ENCODE measurements at regions not wholly inside any gene's neighbourhood (a gene's known extent, or its start where the extent isn't known, plus 50 kb on each side); places are given as distances from the start of the nearest gene placed in this dataset.
"Not testable (repeated sequence)": the region's sequence is repeated elsewhere in the genome, so short reads cannot be mapped to it uniquely, and the experiment has no call there.

DNA sequence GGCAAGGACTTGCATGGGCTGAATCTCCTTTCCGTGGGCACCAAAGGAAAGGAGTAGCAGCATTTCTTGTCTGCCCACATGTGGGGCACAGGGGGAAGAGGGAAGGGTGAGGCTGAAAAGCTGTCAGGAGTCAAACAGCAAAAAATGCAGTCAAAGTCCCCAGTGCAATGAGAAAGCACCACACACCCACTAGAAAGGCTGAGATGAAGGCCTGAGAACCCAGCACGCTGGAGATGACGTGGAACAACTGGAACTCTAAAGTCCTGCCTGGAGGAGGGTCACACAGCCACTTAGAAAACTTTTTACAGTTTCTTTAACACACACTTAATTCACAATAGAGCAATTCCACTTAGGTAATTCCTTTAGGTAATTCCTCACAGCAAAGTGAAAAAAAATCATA, 94.6 kb upstream of the IGFBPL1 start:
- DNase-seq = peak; percentile 8

DNA sequence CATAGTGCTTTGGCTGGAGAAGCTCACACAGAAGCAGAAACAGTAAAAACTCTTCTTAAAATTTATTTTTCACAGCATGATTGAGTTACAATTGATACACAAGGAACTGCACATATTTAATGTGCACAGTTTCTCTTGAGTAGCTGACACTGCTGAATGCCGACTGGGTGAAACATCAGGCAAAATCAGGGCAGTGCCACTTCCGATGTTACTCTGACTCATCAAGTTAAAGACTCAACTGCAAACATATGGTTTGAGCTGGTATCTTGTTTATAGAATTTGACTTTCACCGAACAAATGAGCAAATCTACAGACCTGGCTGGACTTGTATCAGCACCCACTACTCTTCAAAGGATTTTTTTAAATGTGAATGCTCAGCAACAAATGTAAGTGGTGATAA, 92.0 kb upstream of the IGFBPL1 start:
- DNase-seq = peak; percentile 73

DNA sequence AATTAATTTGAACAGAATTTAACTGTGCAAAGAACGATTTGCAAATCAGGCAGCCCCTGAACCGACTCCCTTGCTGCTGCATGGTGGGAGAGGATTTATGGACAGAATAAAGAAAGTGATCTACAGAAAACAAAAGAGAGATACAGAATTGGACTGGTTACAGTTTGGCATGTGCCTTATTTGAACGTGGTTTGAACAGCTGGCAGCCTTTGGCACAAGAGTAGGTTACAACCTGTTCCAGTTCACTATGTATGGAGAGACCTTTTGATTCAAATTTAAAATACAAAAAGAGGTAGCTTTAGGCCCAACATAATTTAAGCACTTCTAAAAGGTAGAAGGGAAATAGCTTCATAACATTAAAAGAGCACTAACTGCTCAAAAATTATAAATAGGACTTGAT, 90.8 kb upstream of the IGFBPL1 start:
- DNase-seq = not testable (repeated sequence)

DNA sequence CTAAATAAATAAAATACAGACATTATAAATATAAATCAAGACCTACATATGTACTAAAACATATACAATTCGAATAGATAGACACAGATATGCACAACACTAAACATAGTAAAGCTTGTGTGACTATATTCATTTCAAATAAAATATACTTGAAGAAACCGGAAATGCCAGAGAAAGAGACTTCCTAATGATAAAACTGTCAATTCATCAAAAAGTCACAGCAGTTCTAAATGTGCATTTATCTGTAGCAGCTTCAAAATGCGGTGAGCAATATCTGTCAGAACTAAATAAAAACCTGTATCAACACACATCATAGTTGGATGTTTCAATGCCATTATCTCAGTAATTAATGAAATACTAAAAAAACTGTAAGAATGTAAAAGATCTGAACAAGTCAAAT, 86.1 kb upstream of the IGFBPL1 start:
- DNase-seq = not testable (repeated sequence)

DNA sequence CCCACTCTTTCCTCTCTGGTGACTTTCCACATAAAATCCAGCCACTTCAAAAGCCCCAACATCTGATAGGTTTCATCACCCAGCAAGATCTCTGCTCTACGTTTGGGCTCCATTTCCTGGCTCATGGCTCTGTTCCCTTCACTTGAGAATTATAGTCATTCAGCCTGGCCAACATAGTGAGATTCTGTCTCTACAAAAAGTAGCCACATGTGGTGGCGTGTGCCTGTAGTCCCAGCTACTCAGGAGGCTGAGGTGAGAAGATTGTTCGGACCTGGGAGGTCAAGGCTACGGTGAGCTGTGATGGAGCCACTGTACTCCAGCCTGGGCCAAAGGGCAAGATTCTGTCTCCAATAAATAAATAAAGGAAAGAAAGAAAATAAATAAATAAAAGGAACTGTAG, 83.3 kb upstream of the IGFBPL1 start:
- no peak for DNase-seq

DNA sequence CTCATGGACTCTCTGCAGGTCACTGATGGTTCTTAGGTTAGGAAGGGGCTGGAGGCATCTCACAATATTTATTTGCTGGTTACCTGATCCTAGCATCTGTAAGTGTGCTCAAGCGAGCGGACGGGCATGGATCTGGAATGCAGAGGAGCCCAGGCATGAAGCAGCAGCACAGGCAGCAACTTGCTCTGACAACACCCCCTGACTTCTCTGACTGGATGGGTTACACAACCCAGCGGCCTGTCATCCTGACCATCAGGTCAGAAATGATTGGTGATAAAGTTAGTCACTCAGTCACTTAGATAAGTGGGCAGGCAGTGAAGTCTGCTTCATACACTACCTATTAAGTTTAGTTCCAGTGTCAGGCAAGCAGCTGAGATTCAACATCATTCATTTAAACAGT, 75.9 kb upstream of the IGFBPL1 start:
- DNase-seq = not testable (repeated sequence)

DNA sequence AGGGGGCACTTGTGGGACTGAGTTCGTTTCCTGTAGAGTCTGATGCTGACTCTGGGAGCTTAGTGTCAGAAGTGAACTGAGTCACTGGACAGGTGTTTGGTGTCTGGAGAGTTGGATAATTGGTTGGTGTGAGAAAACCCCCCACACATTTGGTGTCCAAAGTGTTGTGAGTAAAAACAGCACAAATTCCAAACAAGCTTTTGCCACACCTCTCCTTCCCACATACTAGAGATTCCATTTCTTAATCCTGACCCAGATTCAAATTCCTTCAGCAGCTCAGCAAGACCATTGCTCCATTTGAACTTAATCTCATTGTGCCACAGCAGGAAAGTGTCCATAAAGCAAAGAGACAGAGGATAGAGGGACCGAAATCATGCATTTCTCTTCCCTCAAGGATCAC, 74.3 kb upstream of the IGFBPL1 start:
- not testable (repeated sequence) for DNase-seq

DNA sequence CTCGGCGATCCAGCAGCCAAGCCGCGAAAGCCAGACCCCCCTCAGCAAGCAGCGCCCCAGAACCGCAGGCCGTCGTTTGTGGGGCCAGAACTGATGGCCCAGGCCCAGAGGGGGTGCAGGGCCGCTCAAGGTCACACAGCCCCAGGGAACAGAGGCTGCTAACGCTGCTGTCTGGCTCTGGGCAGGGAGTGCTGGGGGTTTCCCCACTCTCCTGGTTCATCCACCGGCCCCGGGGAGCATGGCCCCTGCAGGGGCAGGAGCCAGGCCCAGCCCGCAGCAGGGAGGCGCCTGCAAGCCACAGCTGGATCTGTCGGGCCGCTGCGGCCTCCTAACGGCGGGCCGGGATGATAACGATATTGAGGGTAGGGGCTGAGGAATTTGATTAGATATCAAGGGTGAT, 64.8 kb upstream of the IGFBPL1 start:
- no peak for DNase-seq

DNA sequence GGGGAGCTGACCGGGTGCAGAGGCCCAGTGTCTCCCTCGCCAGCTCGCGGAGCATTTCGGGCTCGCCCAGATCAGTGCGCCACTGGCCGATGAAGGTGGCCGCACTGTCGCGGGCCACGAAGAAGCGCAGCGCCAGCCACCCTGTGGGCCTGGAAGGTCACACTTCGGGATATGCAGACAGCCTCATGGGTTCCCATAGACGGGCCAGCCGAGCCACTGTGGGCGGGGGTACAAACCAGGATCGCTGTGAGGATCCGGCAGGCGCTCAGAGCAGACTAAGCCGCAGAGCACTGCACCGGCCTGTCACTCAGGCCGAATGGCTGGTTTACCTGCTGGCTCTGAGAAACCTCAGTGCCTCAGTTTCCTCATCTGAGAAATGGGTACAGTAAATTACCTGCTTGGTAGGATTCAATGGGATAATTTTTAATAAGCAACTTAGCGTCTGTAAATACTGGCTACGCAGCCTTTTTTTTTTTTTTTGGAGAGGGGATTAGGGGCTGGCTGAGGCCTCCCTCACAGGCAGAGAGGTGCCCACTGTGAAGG, 64.0 kb upstream of the IGFBPL1 start:
- no peak for DNase-seq

DNA sequence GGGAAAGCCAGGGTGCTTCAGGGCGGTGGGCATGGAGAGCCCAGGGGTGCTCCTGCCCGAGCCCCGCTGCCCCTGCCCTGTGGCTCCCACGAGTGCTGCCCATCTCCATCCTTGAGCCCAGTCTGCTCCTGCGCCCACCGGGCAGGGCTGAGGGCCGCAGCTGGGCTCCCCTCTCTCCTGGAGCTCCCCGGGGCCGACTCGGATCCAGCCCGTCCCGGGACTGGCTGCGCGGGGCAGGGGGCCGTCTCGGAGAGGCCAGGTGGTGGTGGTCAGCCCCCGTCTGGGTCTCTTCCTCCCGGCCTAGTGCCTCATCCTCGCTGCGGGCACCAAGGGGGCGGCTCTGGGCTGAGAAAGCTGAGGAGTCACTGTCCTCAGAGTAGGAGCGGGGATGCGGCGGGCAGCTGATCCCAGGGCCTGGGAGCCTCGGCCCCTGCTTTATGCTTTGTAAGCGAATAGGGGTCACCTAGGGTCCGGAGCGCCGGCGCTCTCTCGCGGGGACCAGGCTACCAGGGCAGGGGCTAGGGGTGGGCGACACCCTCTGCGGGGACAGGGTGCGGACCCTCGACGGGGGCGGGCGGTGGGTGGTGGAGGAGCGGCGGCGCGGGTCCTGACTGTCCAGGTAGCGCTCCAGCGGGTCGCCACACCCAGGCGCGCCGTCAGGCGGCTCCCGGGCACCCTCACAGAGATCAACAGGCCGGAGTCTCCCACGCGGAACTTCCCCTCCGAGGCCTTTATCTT, 63.3 kb upstream of the IGFBPL1 start:
- DNase-seq = not testable (repeated sequence)

DNA sequence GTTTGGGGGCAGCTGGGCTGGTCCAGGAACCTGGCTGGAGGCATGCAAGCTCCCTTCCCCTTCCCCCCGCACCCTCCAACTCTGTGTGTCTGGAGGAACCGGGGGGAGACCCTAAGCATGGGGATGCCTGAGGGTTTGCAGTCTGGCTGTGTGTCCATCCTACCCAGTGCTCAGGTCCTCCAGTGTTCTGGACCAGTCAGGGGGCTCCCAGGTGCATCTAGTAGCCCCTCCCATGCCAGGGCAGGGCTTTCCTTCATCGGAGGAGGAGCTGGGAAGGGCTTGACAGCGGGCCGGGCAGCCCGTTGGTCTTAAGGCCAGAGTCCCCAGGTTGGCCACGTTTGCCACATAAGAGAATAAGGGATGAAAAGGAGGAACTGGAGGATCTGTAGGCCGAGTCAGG, 62.6 kb upstream of the IGFBPL1 start:
- DNase-seq = no peak

DNA sequence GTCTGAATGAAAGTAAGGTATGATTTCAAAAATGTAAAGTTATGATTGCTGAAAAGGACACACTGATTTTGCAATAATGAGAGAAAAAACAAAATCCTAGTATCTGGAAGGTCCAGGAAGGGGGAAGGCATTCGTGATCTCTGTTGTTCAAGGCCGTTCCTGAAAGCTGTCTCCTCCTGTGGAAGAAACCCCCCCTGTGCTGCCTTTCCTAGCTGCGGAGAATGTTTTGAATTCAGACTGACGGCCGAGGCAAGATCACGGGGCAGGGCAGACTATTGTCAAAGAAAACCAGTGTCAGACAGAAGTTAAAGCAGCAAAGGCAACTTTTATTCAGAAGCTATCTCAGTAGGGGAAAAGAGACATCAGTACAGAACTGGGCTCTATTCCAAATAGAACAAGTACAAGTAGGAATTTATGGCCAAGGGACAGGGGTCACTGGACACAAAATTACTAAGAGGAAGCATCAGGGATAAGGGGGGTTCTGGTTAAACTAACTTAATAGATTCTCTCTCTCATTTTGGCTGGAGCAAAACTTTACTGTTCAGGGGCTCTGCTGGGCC, 61.9 kb upstream of the IGFBPL1 start:
- DNase-seq = no peak

DNA sequence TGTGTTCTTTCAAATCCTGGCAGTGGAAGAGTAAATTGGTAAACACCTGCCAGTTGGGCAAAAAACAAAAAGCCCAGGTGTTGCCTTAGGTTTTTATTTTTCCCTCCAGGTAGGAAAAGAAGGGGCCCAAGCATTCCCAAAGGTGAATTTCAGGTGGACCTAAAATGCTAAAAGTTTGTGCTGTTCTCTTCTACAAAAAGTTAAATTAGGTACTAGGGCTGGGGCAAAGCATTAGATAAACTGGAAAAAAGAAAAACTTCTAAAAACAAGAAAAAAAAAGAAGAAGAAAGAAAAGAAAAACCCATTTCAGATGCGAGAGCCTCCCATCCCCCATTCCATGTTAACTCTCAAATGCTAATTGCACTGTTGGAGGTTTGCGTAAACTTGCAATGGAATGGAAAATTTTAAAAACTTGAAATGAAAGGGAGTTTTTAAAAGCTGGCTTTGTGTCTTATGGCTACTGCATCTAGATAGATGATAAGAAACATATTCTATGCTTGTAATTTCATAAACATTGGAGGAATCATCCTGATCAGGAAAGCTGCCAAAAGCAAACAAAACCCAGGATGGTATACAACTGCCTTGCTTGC, 59.9 kb upstream of the IGFBPL1 start:
- DNase-seq = not testable (repeated sequence)

DNA sequence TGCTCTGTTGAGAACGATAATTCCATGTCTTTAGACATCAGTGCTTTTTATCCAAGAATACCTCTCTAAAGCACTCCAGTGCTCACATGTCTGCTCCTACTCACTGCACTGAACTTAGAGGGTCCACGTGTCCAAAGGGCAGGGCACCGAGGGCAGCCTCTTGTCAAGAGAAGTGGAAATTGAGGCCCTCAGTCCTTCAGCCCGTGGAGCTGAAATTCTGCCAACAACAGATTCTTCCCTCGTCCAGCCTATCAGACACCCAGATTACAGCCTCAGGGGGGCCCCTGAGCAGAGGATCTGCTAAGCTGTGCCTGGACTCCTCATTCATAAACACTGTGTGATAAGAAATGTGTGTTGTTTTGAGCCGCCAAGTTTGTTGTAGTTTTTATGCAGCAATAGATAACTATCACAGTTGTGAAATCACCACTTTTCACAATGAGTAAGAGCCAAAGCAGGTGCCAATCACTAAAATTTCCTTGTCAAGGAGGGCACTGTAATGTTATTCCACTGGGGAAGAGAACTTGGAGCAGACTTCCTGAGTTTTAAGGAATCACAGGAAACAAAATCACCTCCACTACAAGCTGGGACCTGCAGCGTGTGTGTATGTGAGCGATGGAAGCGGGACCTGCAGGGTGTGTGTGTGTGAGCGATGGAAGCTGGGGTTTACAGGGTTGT, 58.8 kb upstream of the IGFBPL1 start:
- DNase-seq = no peak

DNA sequence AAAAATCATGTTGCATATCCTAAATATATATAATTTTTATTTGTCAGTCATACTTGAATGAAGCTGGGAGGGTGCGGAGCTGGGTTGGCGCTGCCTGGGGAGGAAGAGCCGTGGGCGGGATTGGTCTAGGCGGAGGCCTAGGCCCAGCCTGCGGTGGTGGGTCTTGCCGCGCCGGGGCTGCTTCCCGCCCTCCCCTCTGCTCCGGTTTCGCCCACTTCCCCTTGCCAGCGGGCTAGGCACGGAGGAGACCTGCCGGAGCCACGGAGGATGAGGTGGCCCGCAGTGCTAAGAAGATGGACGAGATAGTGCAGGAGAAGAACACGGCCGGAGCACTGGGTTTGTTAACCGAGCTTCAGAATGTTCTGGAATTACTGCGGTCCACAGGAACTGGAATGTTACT, 54.0 kb upstream of the IGFBPL1 start:
- no peak for DNase-seq

DNA sequence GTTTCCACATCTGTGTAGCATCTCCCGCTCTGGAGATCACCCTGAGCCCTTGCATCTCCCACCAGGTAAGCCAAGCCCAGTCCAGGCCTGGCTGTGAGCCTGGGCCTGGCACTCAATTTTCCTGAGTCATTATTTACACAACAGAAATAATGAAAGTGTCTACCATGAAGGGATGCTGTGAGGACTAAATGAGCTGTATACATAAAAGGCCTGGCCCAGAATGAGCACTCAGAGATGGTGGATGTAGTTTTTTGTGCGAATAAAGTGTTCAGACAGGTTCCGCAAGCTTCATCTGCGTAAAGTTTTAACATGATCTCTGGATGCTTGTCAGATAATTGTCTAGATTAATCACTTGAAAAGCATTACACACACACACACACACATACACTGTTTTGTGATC, 50.2 kb upstream of the IGFBPL1 start:
- DNase-seq = not testable (repeated sequence)

Data from fibroblast of skin of back (primary cell).